ENCODE measurements at regions not wholly inside any gene's neighbourhood (a gene's known extent, or its start where the extent isn't known, plus 50 kb on each side); places are given as distances from the start of the nearest gene placed in this dataset.

DNA sequence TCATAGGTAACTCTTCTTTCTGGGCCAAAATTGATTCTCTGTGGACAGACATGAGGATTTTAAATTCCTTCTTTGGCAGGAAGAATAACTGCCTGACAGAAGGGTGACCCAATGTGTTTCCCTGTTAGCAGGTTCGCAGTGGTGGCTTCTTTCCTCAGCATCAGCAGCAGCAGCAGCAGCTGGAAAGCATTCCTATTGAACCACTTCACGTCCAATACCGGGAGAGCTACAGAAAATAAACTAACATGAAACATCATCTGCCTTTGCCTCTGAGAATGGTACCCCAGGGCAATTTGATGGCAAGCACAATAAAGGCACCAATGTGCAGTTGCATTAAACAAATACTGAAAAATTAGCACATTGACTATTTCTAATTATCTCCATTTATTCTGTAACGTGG is 214.5 kb downstream of the TMEM167A start:
- TF ChIP-seq FOSL1 (IDR thresholded peaks at IDR 0.05; ENCODE audit: low read depth) (no peak), JUND (IDR thresholded peaks at IDR 0.05) (no peak), POLR2AphosphoS5 (IDR thresholded peaks at IDR 0.05; ENCODE audit: low read depth, low read length) (no peak), POLR2A (IDR thresholded peaks at IDR 0.05; ENCODE audit: borderline replicate concordance, extremely low read depth, insufficient read depth, insufficient read length) (no peak), EZH2 (IDR thresholded peaks at IDR 0.05) (no peak), EZH2phosphoT487 (IDR thresholded peaks at IDR 0.05; ENCODE audit: borderline replicate concordance) (no peak), YY1 (IDR thresholded peaks at IDR 0.05; ENCODE audit: extremely low read depth, insufficient replicate concordance, low read depth, low read length) (no peak), TCF7L2 (IDR thresholded peaks at IDR 0.05; ENCODE audit: borderline replicate concordance, extremely low read depth, insufficient read depth, insufficient read length) (no peak), SIN3A (IDR thresholded peaks at IDR 0.05; ENCODE audit: low read depth) (no peak), ZNF274 (IDR thresholded peaks at IDR 0.05; ENCODE audit: low read depth, low read length) (no peak)
- TF ChIP-seq, protein P1, sequence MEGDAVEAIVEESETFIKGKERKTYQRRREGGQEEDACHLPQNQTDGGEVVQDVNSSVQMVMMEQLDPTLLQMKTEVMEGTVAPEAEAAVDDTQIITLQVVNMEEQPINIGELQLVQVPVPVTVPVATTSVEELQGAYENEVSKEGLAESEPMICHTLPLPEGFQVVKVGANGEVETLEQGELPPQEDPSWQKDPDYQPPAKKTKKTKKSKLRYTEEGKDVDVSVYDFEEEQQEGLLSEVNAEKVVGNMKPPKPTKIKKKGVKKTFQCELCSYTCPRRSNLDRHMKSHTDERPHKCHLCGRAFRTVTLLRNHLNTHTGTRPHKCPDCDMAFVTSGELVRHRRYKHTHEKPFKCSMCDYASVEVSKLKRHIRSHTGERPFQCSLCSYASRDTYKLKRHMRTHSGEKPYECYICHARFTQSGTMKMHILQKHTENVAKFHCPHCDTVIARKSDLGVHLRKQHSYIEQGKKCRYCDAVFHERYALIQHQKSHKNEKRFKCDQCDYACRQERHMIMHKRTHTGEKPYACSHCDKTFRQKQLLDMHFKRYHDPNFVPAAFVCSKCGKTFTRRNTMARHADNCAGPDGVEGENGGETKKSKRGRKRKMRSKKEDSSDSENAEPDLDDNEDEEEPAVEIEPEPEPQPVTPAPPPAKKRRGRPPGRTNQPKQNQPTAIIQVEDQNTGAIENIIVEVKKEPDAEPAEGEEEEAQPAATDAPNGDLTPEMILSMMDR (IDR thresholded peaks at IDR 0.05 in 2 of 3, conservative IDR thresholded peaks at IDR 0.05 in 1 of 3; ENCODE audit: borderline replicate concordance in 1 of 3, insufficient read depth in 1 of 3, low read depth in 2 of 3, low read length in 2 of 3), result no peak
- TF ChIP-seq, protein P2, sequence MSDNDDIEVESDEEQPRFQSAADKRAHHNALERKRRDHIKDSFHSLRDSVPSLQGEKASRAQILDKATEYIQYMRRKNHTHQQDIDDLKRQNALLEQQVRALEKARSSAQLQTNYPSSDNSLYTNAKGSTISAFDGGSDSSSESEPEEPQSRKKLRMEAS (IDR thresholded peaks at IDR 0.05), result no peak
